ENCODE measurements at regions not wholly inside any gene's neighbourhood (a gene's known extent, or its start where the extent isn't known, plus 50 kb on each side); places are given as distances from the start of the nearest gene placed in this dataset.

- DNase-seq, result no peak
- intact Hi-C loops (cut with micrococcal nuclease), result no loop called here
- no peak for ATAC-seq (ENCODE audit: low read depth)
- Mint-ChIP-seq H3K4me1 (peaks cover 17% of the 10 kb centered on the region), H3K4me3 (no peak overlapping the region), H3K27ac (no peak overlapping the region), H3K36me3 (ENCODE audit: low read depth) (no peaks in the 10 kb centered on the region), H3K9me3 (peaks cover 4% of the 10 kb centered on the region), H3K27me3 (no peaks in the 10 kb centered on the region)
- CTCF ChIA-PET, result interaction anchor here (0.8 kb wide), 1 partner anchor 200 kb away, joined by 3 read pairs; no protein-coding TSS in a partner anchor
- TF ChIP-seq CTCF (IDR thresholded peaks at IDR 0.05), result no peak
- POLR2A ChIA-PET, result interaction anchor here (0.7 to 1.5 kb wide), 4 partner anchors 9 to 193 kb away, joined by 3 to 7 read pairs (median 4); partner anchors contain the start of gene ATP2B1
Observed at GRCh38 chr12:89901906-89902642, 193.4 kb upstream of the ATP2B1 start.

- no peak for TF ChIP-seq CTCF (IDR thresholded peaks at IDR 0.05)
- no peak for DNase-seq
- no peak overlapping the region for H3K27ac Mint-ChIP-seq
- ATAC-seq (ENCODE audit: low read depth), result no peak
- H3K27me3 Mint-ChIP-seq, result no peaks in the 10 kb centered on the region
- POLR2A ChIA-PET, result no interaction called here
- no peaks in the 10 kb centered on the region for H3K36me3 Mint-ChIP-seq (ENCODE audit: low read depth)
- peaks cover 17% of the 10 kb centered on the region for H3K4me1 Mint-ChIP-seq
- intact Hi-C loops (cut with micrococcal nuclease), result no loop called here
- no peak overlapping the region for H3K4me3 Mint-ChIP-seq
- H3K9me3 Mint-ChIP-seq, result peaks cover 7% of the 10 kb centered on the region
- CTCF ChIA-PET, result no interaction called here
Observed at GRCh38 chr12:89901319-89901718, 192.7 kb upstream of the ATP2B1 start.

- ATAC-seq (ENCODE audit: low read depth) (no peak), DNase-seq (no peak)
- H3K27me3 Mint-ChIP-seq, result no peaks in the 10 kb centered on the region
- peaks cover 7% of the 10 kb centered on the region for H3K9me3 Mint-ChIP-seq
- H3K4me3 Mint-ChIP-seq, result no peak overlapping the region
- ChIA-PET CTCF (no interaction called here), POLR2A (no interaction called here)
- H3K27ac Mint-ChIP-seq, result no peak overlapping the region
- no peaks in the 10 kb centered on the region for H3K36me3 Mint-ChIP-seq (ENCODE audit: low read depth)
- intact Hi-C loops (cut with micrococcal nuclease), result loop anchor here (2.0 kb wide), 1 partner anchor 17 kb away; no protein-coding TSS in a partner anchor
- no peak for TF ChIP-seq CTCF (IDR thresholded peaks at IDR 0.05)
- peaks cover 22% of the 10 kb centered on the region for H3K4me1 Mint-ChIP-seq
Observed at GRCh38 chr12:89899651-89900050, 191.0 kb upstream of the ATP2B1 start.

GRCh38 chr12:89895591-89895990 lies 187.0 kb upstream of the ATP2B1 start:
- ATAC-seq (ENCODE audit: low read depth) (no peak), DNase-seq (no peak)
- Mint-ChIP-seq H3K36me3 (ENCODE audit: low read depth) (no peaks in the 10 kb centered on the region), H3K9me3 (peaks cover 8% of the 10 kb centered on the region), H3K4me1 (peaks cover 32% of the 10 kb centered on the region), H3K27ac (no peak overlapping the region), H3K27me3 (no peaks in the 10 kb centered on the region), H3K4me3 (no peak overlapping the region)
- POLR2A ChIA-PET, result interaction anchor here (0.6 kb wide), 1 partner anchor 100 kb away, joined by 3 read pairs; no protein-coding TSS in a partner anchor
- intact Hi-C loops (cut with micrococcal nuclease), result no loop called here
- CTCF ChIA-PET, result no interaction called here
- no peak for TF ChIP-seq CTCF (IDR thresholded peaks at IDR 0.05)

GRCh38 chr12:89895101-89895500 lies 186.5 kb upstream of the ATP2B1 start:
- H3K9me3 Mint-ChIP-seq, result peaks cover 9% of the 10 kb centered on the region
- TF ChIP-seq CTCF (IDR thresholded peaks at IDR 0.05), result no peak
- DNase-seq (no peak), ATAC-seq (ENCODE audit: low read depth) (no peak)
- H3K36me3 Mint-ChIP-seq (ENCODE audit: low read depth), result no peaks in the 10 kb centered on the region
- POLR2A ChIA-PET, result interaction anchor here (0.6 to 1.8 kb wide), 5 partner anchors 15 to 100 kb away, joined by 3 to 8 read pairs (median 3); no protein-coding TSS in a partner anchor
- H3K27ac Mint-ChIP-seq, result no peak overlapping the region
- no peaks in the 10 kb centered on the region for H3K27me3 Mint-ChIP-seq
- H3K4me3 Mint-ChIP-seq, result no peak overlapping the region
- intact Hi-C loops (cut with micrococcal nuclease), result no loop called here
- CTCF ChIA-PET, result interaction anchor here (1.2 kb wide), 1 partner anchor 11 kb away, joined by 3 read pairs; no protein-coding TSS in a partner anchor
- peaks cover 36% of the 10 kb centered on the region for H3K4me1 Mint-ChIP-seq

All from activated B cell treated with CpG ODN at 0.5 μM for 24 hours (primary cell).